ENCODE measurements at regions not wholly inside any gene's neighbourhood (a gene's known extent, or its start where the extent isn't known, plus 50 kb on each side); places are given as distances from the start of the nearest gene placed in this dataset.

GRCh38 chr1:201626629-201627275 lies 87.8 kb downstream of the NAV1 start:
- Histone ChIP-seq H2AFZ (no peak overlapping the region), H3K9ac (no peak overlapping the region), H3K9me3 (ENCODE audit: control insufficient read depth, low read length) (no peaks in the 10 kb centered on the region), H3K4me3 (ENCODE audit: low read depth, low read length) (no peak overlapping the region), H3K4me2 (ENCODE audit: low read length) (no peak overlapping the region), H3K79me2 (no peaks in the 10 kb centered on the region), H3K36me3 (ENCODE audit: control insufficient read depth, insufficient read depth, low read length) (no peaks in the 10 kb centered on the region), H3K4me1 (no peaks in the 10 kb centered on the region), H3K27ac (no peak overlapping the region), H3K27me3 (ENCODE audit: control insufficient read depth, insufficient read depth, low read length) (no peaks in the 10 kb centered on the region)
- no peak for TF ChIP-seq CTCF (IDR thresholded peaks at IDR 0.05)

- no peak overlapping the region for H2AFZ ChIP-seq
- H3K4me1 ChIP-seq = no peaks in the 10 kb centered on the region
- TF ChIP-seq CTCF (IDR thresholded peaks at IDR 0.05) = no peak
- no peak overlapping the region for H3K9ac ChIP-seq
- H3K27me3 ChIP-seq (ENCODE audit: control insufficient read depth, insufficient read depth, low read length) = no peaks in the 10 kb centered on the region
- no peak overlapping the region for H3K27ac ChIP-seq
- no peak overlapping the region for H3K4me2 ChIP-seq (ENCODE audit: low read length)
- H3K4me3 ChIP-seq (ENCODE audit: low read depth, low read length) = no peak overlapping the region
- no peaks in the 10 kb centered on the region for H3K9me3 ChIP-seq (ENCODE audit: control insufficient read depth, low read length)
- no peaks in the 10 kb centered on the region for H3K36me3 ChIP-seq (ENCODE audit: control insufficient read depth, insufficient read depth, low read length)
- H3K79me2 ChIP-seq = no peaks in the 10 kb centered on the region
Observed at GRCh38 chr1:201628490-201628889, 89.6 kb downstream of the NAV1 start.

- Histone ChIP-seq H2AFZ (no peak overlapping the region), H3K4me2 (ENCODE audit: low read length) (no peak overlapping the region), H3K27ac (no peak overlapping the region), H3K9ac (no peak overlapping the region), H3K4me1 (no peaks in the 10 kb centered on the region), H3K27me3 (ENCODE audit: control insufficient read depth, insufficient read depth, low read length) (no peaks in the 10 kb centered on the region), H3K9me3 (ENCODE audit: control insufficient read depth, low read length) (no peaks in the 10 kb centered on the region), H3K36me3 (ENCODE audit: control insufficient read depth, insufficient read depth, low read length) (no peaks in the 10 kb centered on the region), H3K4me3 (ENCODE audit: low read depth, low read length) (no peak overlapping the region), H3K79me2 (no peaks in the 10 kb centered on the region)
- TF ChIP-seq CTCF (IDR thresholded peaks at IDR 0.05) = no peak
Observed at GRCh38 chr1:201630582-201630981, 91.7 kb downstream of the NAV1 start.

- H3K79me2 ChIP-seq = no peaks in the 10 kb centered on the region
- H3K36me3 ChIP-seq (ENCODE audit: control insufficient read depth, insufficient read depth, low read length) = no peaks in the 10 kb centered on the region
- H3K27ac ChIP-seq = no peak overlapping the region
- no peaks in the 10 kb centered on the region for H3K9me3 ChIP-seq (ENCODE audit: control insufficient read depth, low read length)
- no peak overlapping the region for H3K9ac ChIP-seq
- H3K27me3 ChIP-seq (ENCODE audit: control insufficient read depth, insufficient read depth, low read length) = no peaks in the 10 kb centered on the region
- H3K4me1 ChIP-seq = no peaks in the 10 kb centered on the region
- H3K4me2 ChIP-seq (ENCODE audit: low read length) = no peak overlapping the region
- H3K4me3 ChIP-seq (ENCODE audit: low read depth, low read length) = no peak overlapping the region
- TF ChIP-seq CTCF (IDR thresholded peaks at IDR 0.05) = no peak
- H2AFZ ChIP-seq = no peak overlapping the region
Observed at GRCh38 chr1:201631037-201631436, 92.1 kb downstream of the NAV1 start.

- no peaks in the 10 kb centered on the region for H3K4me1 ChIP-seq
- H3K4me2 ChIP-seq (ENCODE audit: low read length) = no peak overlapping the region
- no peaks in the 10 kb centered on the region for H3K27me3 ChIP-seq (ENCODE audit: control insufficient read depth, insufficient read depth, low read length)
- H3K79me2 ChIP-seq = no peaks in the 10 kb centered on the region
- H2AFZ ChIP-seq = no peak overlapping the region
- no peak for TF ChIP-seq CTCF (IDR thresholded peaks at IDR 0.05)
- H3K9me3 ChIP-seq (ENCODE audit: control insufficient read depth, low read length) = no peaks in the 10 kb centered on the region
- no peaks in the 10 kb centered on the region for H3K36me3 ChIP-seq (ENCODE audit: control insufficient read depth, insufficient read depth, low read length)
- no peak overlapping the region for H3K4me3 ChIP-seq (ENCODE audit: low read depth, low read length)
- no peak overlapping the region for H3K9ac ChIP-seq
- no peak overlapping the region for H3K27ac ChIP-seq
Observed at GRCh38 chr1:201632364-201632952, 93.5 kb downstream of the NAV1 start.
